ENCODE measurements at regions not wholly inside any gene's neighbourhood (a gene's known extent, or its start where the extent isn't known, plus 50 kb on each side); places are given as distances from the start of the nearest gene placed in this dataset.

DNA sequence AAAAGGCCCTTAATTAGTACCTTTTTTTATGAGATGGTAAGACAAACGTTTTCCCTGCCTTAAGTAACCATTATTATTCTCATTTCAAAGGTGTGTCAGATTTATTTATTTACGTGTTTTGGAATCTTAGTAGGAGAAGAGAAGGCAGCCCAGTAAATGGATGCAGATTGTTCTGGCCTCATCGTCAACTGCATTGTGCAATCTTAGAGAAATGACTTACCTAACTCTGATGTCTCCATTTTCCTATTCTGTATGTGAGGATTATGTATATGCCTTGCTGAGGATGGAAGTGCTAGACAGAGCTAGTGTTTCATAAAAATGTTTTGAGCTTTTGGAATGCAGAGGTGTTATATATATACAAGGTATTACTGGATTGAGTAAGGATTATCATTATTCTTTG lies 97.0 kb upstream of the JAG1 start:
- Histone ChIP-seq H3K4me2 (no peak overlapping the region), H4K20me1 (ENCODE audit: insufficient read depth) (no peaks in the 10 kb centered on the region), H3K27ac (no peak overlapping the region), H3K9me3 (ENCODE audit: insufficient read depth, low read depth) (peaks cover 5% of the 10 kb centered on the region; the same call in 1 of the 2 replicates), H3K36me3 (ENCODE audit: low read depth) (no peaks in the 10 kb centered on the region), H3K79me2 (ENCODE audit: low read depth) (no peaks in the 10 kb centered on the region), H2AFZ (no peak overlapping the region), H3K4me3 (no peak overlapping the region), H3K9me2 (ENCODE audit: insufficient read depth) (no peaks in the 10 kb centered on the region), H3K27me3 (ENCODE audit: insufficient read depth, low read depth) (no peaks in the 10 kb centered on the region), H3F3A (ENCODE audit: insufficient read depth, low read depth) (no peaks in the 10 kb centered on the region), H3K4me1 (replicated peaks; ENCODE audit: insufficient read depth) (no peaks in the 10 kb centered on the region)
- BruUV-seq (replicated peaks): no TSS peak
- ChIA-PET CTCF (no interaction called here), POLR2A (ENCODE audit: unreplicated experiment) (no interaction called here)
- no peak for TF ChIP-seq EZH2 (IDR thresholded peaks at IDR 0.05; ENCODE audit: low read depth)
- TF ChIP-seq, protein P1, sequence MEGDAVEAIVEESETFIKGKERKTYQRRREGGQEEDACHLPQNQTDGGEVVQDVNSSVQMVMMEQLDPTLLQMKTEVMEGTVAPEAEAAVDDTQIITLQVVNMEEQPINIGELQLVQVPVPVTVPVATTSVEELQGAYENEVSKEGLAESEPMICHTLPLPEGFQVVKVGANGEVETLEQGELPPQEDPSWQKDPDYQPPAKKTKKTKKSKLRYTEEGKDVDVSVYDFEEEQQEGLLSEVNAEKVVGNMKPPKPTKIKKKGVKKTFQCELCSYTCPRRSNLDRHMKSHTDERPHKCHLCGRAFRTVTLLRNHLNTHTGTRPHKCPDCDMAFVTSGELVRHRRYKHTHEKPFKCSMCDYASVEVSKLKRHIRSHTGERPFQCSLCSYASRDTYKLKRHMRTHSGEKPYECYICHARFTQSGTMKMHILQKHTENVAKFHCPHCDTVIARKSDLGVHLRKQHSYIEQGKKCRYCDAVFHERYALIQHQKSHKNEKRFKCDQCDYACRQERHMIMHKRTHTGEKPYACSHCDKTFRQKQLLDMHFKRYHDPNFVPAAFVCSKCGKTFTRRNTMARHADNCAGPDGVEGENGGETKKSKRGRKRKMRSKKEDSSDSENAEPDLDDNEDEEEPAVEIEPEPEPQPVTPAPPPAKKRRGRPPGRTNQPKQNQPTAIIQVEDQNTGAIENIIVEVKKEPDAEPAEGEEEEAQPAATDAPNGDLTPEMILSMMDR (conservative IDR thresholded peaks at IDR 0.05): no peak
- intact Hi-C loops (cut with micrococcal nuclease; ENCODE audit: unreplicated experiment): no loop called here
- DNase-seq: no peak

DNA sequence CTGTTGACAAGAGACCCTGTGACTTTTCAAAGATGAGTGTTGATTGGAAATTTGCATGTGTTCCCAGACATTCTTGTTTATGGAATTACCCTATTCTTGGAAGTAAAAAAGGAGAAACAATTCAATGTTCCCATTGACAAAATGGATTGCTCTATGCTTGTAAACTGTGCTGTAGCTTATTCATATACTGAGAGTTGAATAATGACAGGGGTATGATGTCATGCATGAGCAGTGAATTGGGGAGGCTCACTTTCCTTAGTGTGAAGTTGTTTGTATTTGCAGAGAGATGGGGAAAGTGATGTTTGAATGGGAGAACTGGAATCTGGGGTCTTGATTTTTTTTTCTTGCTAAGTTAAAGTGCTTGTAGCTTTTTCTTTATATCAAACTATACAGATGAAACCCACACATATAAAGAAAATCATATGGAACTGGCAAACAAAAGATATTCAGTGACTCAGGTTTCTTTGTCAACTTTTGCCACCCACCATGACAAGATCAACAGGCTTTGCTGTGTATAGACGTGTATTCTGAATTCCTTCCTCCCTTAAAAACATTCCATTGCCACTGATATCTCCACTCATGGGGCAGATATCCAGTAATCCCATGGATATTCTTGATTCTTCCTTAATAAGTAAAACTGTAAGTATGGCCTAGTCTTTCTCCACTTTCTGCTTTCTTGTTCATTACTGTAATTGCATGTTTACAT lies 97.8 kb upstream of the JAG1 start:
- no peaks in the 10 kb centered on the region for H3F3A ChIP-seq (ENCODE audit: insufficient read depth, low read depth)
- no peaks in the 10 kb centered on the region for H3K9me2 ChIP-seq (ENCODE audit: insufficient read depth)
- H2AFZ ChIP-seq: no peak overlapping the region
- no peak for DNase-seq
- peaks cover 5% of the 10 kb centered on the region; the same call in 1 of the 2 replicates for H3K9me3 ChIP-seq (ENCODE audit: insufficient read depth, low read depth)
- H3K79me2 ChIP-seq (ENCODE audit: low read depth): no peaks in the 10 kb centered on the region
- intact Hi-C loops (cut with micrococcal nuclease; ENCODE audit: unreplicated experiment): no loop called here
- H3K27ac ChIP-seq: no peak overlapping the region
- ChIA-PET CTCF (no interaction called here), POLR2A (ENCODE audit: unreplicated experiment) (no interaction called here)
- no peaks in the 10 kb centered on the region for H4K20me1 ChIP-seq (ENCODE audit: insufficient read depth)
- no TSS peak for BruUV-seq (replicated peaks)
- H3K27me3 ChIP-seq (ENCODE audit: insufficient read depth, low read depth): no peaks in the 10 kb centered on the region
- no peak overlapping the region for H3K4me3 ChIP-seq
- no peaks in the 10 kb centered on the region for H3K4me1 ChIP-seq (replicated peaks; ENCODE audit: insufficient read depth)
- H3K36me3 ChIP-seq (ENCODE audit: low read depth): no peaks in the 10 kb centered on the region
- TF ChIP-seq, protein P1 (conservative IDR thresholded peaks at IDR 0.05): no peak
- no peak for TF ChIP-seq EZH2 (IDR thresholded peaks at IDR 0.05; ENCODE audit: low read depth)
- no peak overlapping the region for H3K4me2 ChIP-seq

DNA sequence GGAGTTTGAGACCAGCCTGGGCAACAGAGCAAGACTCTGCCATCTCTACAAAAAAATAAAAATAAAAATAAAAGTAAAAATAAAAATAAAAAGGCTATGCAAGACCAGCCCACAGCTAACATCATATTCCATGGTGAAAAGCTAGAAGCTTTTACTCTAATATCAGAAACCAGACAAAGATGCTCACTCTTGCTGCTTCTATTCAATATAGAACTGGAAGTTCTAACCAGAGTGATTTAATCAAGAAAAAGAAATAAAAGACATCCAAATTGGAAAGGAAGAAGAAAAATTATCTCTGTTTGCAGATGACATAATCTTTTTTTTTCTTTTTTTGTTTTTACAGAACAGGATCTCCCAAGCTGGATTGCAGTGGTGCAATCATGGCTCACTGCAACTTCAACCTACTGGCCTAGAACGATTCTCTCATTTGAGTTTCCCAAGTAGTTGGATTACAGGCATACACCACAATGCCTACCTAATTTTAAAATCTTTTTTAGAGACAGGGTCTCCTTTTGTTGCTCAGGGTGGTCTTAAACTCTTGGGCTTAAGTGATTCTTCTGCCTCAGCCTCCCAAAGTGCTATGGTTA lies 100.7 kb upstream of the JAG1 start:
- no peaks in the 10 kb centered on the region for H3K36me3 ChIP-seq (ENCODE audit: low read depth)
- no peak overlapping the region for H3K4me2 ChIP-seq
- H2AFZ ChIP-seq: no peak overlapping the region
- no peaks in the 10 kb centered on the region for H3K79me2 ChIP-seq (ENCODE audit: low read depth)
- DNase-seq: no peak
- intact Hi-C loops (cut with micrococcal nuclease; ENCODE audit: unreplicated experiment): no loop called here
- BruUV-seq (replicated peaks): no TSS peak
- no peaks in the 10 kb centered on the region for H4K20me1 ChIP-seq (ENCODE audit: insufficient read depth)
- ChIA-PET CTCF (no interaction called here), POLR2A (ENCODE audit: unreplicated experiment) (interaction anchor here (0.7 kb wide), 1 partner anchor 72 kb away, joined by 5 read pairs; no protein-coding TSS in a partner anchor)
- H3K9me2 ChIP-seq (ENCODE audit: insufficient read depth): no peaks in the 10 kb centered on the region
- no peaks in the 10 kb centered on the region for H3K27me3 ChIP-seq (ENCODE audit: insufficient read depth, low read depth)
- peaks cover 5% of the 10 kb centered on the region; the same call in 1 of the 2 replicates for H3K9me3 ChIP-seq (ENCODE audit: insufficient read depth, low read depth)
- no peaks in the 10 kb centered on the region for H3F3A ChIP-seq (ENCODE audit: insufficient read depth, low read depth)
- no peak overlapping the region for H3K4me3 ChIP-seq
- H3K27ac ChIP-seq: no peak overlapping the region
- H3K4me1 ChIP-seq (replicated peaks; ENCODE audit: insufficient read depth): no peaks in the 10 kb centered on the region
- TF ChIP-seq, protein P1 (conservative IDR thresholded peaks at IDR 0.05): no peak
- TF ChIP-seq EZH2 (IDR thresholded peaks at IDR 0.05; ENCODE audit: low read depth): no peak
